GM18498 (cell line): ENCODE measurements at regions not wholly inside any gene's neighbourhood (a gene's known extent, or its start where the extent isn't known, plus 50 kb on each side); places are given as distances from the start of the nearest gene placed in this dataset.
"Not testable (repeated sequence)": the region's sequence is repeated elsewhere in the genome, so short reads cannot be mapped to it uniquely, and the experiment has no call there.

Experiments used
- ATAC-seq: cut with Tn5 transposase; IDR thresholded peaks from one replicate; pipeline ENCODE4 v1.9.1; 2021; ENCODE audit warnings: mild to moderate bottlenecking, moderate library complexity; ENCODE audit not compliant: unreplicated experiment

DNA sequence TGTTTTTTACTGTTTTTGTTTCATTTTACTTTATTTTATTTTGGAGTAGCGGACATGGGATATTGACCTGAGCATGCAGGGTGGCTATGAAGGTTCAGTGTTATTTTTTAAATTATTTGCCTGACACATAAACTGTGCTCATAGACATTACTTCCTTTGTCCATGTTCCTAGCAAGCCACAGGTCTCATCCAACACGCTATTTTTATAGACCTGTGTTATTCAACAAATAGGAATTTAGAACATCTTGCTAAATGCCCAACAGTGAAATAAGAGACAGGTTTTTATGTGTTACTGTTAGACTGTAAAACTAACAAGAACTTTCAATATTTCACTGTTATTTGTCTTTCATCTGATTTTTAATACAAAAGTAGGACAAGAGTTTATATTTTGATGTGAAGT lies 756.4 kb downstream of the KCNT2 start:
- ATAC-seq, result no peak

DNA sequence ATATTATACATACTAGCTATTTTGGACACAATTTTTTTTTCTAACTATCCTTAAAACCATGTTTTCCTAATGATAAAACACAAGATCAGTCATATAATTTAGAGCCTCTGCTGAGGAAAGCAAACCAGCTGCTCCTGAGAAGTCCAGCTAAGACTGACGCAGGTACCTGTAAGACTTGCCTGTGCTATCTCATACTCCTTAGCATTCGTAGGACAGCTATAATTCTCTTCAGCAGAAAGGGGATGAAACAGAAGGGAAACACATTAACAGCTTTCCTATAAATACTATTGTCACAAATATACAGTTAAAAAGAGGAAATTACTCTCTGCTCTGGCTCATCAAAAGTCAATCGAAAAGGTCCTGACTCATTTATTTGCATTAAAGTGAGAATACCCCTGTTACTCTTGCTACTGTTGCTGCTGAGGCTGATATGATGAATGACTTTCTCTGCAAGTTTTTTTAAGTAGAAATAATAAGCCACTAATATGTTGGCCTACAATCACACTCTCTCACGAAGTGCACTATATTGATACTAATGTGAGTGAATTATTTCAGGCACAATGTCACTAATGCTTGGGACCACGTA lies 757.1 kb downstream of the KCNT2 start:
- ATAC-seq, result no peak

DNA sequence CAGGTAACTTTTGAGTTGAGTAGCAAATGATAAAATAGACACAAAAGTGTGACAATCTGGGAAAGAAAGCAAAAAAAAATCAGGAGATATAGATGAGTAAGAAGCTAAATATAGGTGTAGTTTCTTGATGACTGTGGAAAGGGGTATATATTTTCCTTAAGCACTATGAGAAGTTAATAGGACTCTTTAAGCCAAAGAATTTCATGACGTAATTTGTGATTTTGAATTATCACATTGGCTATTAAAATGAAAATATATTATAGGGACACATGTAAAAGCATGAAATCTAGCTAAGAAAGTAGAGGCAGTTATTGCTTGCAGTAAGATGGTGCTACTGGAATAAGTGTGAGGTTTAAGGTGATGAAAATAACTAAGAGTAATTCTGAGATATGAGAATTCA lies 759.1 kb downstream of the KCNT2 start:
- no peak for ATAC-seq

DNA sequence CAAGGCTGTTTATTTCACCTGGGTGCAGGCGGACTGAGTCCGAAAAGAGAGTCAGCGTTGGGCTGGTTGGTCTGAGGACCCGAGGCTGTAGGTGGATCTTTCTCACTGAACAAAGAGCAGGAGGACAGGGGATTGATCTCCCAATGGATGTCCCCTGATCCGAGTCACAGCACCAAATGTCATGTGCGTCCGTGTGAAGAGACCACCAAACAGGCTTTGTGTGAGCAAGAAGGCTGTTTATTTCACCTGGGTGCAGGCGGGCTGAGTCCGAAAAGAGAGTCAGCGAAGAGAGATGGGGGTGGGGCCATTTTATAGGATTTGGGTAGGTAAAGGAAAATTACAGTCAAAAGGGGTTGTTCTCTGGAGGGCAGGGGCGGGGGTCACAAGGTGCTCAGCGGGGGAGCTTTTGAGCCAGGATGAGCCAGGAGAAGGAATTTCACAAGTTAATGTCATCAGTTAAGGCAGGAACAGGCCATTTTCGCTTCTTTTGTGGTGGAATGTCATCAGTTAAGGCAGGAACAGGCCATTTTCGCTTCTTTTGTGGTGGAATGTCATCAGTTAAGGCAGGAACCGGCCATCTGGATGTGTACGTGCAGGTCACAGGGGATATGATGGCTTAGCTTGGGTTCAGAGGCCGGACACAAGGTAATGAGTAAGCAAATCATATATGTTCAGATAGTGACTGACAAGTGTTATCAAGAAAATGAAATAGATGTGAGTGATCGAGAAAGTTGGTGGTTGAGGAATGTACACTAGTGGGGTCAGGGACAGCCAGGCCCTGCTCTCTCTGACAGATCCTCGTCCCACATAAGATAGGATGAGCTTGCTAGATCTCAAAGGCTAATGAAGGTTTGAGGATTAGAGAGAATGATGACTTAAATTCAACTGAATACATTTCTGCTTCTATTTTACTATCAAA lies 760.0 kb downstream of the KCNT2 start:
- not testable (repeated sequence) for ATAC-seq

DNA sequence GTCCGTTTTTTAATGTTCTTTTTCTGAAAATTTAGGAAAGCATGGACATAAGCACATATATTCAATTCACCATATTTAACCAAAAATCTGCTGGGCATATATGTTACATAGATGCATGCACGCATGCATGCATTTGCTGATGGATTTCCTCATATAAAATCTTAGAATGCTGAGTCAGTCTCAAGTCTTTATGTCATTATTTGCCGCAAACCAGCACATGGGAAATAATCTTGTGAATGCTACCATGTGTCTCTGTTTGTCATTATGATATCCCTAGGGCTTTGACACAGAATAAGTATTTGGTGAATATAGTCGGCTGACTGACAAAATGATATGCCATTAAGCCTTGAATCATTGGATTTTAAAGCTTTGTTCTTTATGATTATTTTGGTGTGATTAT lies 776.5 kb downstream of the KCNT2 start:
- no peak for ATAC-seq

DNA sequence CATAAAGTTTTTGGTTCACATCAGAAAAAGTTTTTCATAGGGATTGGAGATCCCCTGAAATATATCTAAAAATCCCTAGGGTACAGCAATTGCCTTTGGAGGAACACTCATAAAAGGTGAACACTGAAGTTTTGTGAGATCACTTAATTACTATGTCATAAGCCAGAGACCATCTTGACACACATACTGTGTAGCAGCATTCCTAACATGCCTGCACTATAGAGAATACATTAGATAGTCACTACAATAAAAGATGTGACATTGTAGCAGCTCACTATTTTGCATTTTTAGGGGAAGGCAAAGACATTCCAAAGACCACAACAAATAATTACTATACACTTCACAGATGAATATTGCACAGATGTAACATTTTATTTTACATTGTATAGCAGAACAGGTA lies 779.9 kb downstream of the KCNT2 start:
- ATAC-seq, result no peak

DNA sequence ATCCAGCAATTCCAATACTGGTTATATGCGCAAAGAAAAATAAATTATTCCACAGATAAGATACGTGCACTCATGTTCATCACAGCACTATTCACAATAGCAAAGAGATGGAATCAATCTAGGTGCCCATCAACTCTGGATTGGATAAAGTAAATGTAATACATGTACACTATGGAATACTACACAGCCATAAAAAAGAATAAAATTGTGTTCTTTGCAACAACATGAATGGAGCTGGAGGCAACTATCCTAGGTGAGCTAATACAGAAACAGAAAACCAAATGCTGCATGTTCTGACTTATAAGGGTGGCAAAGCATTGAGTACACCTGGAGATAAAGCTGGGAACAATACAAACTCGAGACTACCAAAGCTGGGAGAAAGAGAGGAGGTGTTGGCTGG lies 787.3 kb downstream of the KCNT2 start:
- no peak for ATAC-seq

DNA sequence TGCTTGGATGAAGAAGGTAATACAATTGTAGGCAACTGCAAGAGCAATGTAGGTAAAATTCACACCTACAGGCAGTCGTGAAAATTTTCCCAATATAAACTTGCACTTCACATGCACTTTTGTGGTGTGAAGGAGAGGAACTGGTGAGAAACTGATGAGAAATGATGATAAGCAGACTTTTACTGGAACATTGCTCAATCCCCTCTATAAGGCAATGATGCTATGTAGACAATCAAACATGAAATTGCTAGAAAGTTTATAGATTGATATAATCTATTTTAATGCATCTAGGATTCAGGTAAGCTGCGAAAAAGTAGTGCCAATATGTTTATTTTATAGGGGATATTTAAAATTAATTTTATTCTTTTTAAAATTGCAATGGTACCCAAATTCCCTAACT lies 802.2 kb downstream of the KCNT2 start:
- ATAC-seq, result no peak

DNA sequence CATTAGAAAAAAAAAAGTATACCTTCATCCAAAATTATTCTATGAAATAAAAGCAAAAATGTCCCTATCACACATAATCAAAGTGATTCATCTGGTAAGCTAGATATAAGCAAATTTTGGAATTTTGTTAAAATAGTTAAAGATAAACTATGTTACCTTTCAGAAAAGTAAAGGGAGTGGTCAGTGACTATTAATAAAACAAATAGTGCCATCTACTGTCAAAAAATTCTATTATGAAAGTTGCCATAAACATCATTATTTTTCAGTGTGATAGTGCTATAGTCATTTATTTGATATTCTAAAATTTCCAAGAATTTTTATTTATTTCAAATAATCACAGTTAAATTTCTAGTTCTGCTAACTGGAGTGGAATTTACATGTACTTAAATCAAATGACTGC lies 803.7 kb downstream of the KCNT2 start:
- no peak for ATAC-seq

DNA sequence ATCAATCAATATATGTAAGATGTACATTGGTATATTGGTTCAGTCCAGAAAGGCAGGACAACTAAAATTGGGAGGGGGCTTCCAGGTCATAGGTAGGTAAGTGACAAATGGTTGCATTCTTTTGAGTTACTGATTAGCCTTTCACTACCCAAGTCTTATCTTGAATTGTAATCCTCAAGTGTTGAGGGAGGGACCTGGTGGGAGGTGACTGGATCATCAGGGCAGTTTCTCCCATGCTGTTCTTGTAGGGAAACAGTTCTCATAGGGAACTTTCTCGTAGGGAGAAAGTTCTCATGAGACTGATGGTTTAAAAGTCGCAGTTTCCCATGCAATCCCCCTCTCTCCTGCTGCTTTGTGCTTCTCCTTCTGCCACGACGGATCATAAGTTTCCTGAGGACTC lies 809.2 kb downstream of the KCNT2 start:
- ATAC-seq, result no peak

DNA sequence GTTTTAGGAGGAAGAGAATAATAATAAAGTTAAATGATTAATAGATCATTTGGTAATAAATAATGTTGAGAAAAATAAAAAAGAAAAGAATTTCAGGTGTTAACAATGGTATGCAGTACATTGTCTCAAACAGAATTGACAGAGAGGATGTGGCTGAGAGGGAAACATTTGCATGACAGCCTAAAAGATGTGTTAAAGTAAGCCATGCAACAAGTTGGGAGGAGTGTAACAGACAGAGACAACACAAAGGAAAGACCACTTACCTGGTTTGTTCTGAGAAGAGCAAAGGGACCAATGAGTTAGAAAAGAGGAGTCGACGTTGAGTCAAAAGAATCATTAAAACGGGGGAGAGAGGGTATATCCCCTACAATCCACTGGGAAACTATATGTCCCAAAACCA lies 814.0 kb downstream of the KCNT2 start:
- no peak for ATAC-seq

DNA sequence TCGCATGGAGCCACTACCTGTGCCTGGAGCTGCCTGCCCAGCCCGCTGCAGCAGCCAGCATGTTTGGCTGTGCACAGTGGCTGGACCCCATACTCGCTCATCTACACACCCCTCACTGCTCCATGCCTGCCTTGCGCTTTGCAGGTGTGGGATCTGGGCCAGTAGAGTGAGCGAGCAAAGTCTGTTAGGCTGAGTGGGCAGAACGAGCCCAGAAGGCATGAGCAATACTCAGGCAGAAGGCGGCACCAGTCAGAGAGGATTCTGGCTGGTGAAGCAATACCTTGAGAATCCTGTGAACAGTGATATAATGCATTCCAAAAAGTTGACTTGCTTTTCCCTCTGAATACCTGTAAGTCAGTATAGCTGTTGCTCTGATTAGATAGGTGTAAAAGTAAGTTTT lies 816.4 kb downstream of the KCNT2 start:
- ATAC-seq, result no peak

DNA sequence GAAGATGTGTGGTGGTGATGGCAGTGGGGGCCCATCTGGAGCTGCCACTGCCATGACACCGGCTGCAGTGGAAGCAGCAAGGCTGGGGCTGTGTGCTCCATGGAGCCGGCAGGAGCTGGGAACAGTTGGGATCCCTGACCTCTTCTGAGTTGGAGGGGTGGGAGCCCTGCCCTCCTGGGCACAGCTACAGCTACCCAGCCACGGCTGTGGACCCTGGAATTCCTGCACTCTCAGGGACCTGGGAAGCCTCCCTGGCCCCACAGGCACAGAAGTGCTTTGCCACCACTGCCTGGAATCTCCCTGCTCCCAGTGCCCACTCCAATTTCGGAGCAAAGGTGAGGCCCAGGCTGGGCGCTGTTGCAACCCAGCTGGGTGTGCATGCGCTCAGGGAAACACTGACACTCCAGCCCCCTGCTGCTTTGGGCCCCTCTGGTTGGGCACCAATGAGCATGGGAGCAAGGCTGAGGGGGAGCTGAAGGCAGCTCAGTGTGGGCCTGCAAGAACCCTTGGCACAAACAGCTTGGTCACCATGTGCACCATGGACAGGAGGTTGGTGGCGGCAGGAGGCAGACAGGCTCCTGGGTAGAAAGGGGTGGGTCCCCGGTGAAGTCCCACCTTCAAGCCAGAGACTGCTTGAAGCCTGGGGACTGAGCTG lies 817.6 kb downstream of the KCNT2 start:
- ATAC-seq, result no peak

DNA sequence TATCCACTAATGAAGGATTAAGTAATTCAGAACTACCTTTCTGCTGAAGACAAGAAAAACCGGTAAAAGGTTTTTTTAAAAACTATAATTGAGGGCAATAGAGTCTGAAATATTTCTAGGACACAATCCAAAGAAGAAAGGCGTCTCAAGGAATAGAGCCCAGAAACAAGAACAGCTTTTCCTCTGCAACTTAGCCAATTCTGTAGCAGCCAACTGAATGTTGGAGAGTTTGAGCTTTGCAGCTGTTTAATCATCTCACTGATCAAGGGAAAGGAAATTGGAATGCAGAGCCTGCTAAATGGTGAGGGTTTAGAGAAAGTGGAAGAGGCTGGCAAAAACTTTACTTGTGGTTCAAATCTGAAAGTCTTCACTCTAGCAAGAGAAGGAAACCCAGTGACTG lies 818.9 kb downstream of the KCNT2 start:
- no peak for ATAC-seq

DNA sequence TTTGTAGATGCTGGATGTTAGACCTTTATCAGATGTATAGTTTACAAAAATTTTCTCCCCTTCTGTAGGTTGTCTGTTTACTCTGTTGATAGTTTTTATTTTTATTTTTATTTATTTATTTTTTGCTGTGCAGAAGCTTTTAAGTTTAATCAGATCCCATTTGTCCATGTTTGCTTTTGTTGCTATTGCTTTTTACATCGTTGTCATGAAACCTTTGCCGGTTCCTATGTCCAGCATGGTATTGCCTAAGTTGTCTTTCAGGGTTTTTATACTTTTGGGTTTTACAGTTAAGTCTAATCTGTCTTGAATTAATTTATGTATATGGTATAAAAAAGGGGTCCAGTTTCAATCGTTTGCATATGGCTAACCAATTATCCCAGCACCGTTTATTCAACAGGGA lies 819.5 kb downstream of the KCNT2 start:
- no peak for ATAC-seq

DNA sequence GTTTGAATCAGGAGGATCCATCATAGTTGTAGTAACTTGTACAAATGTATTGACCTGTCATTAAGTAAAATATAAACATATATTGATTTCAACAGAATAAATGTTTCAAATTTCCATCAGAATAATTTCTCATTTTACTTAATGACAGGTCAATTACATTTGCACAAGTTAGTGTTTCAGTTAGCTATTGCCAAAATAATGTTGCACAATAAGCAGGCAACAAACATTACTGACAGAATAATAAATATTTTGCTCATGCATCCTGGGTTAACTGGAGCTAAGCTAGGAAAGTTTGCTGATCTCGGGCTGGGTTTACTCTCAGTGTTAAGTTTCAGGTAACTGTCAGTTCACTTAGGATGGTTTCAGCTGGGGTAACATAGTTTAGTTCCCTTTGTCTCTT lies 822.4 kb downstream of the KCNT2 start:
- ATAC-seq, result no peak

DNA sequence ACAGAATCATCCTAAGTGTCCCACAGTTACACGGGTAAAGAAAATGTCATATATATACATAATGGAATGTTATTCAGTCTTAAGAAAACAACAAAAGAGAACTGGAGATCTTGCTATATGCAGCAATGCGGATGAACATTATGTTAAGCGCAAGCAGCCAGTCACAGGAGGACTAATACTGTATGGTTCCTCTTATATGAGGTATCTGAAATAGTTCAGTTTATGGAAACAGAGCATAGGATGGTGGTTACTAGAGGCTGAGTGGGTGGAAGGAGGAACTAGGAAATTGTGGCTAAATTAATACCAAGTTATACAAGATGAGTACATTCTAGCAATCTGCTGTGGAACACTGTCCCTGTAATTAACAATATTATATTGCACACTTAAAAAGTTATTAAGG lies 834.3 kb downstream of the KCNT2 start:
- ATAC-seq, result no peak

DNA sequence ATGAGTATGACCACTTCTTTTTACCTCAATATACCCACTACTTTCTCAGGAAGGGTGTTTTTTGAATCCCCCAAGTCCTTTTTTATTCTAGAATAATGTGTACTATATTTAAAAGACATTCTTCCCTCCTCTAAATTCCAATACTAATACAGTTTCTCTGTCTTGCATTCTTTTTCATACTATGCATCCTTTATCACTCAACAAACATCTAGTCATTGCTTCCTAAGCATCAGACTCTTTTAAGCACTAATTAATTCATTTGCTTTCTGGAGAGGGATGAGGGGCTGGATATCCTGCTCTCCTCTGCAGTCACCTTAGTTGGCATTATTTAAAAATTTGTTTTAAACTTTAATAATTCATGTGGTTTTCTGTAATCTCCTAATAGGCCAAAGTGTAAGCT lies 838.8 kb downstream of the KCNT2 start:
- no peak for ATAC-seq

DNA sequence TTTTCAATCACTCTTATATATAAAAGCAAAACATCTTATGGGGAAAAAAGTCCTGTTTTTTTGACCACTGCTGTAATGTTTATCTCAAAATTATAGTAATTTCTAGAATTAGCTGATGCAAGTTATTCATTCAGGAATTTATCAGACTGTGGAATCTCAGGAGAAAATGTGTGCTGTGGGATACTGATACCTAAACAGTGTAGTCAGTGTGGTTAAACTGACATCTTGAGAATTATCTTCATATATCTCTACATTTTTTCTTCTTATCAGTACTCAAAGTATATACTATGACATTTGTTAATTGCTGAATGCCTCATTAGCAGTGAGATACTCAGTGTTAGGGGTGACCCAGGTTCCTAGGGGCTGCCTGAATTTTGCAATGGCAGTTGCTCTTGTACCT lies 839.3 kb downstream of the KCNT2 start:
- ATAC-seq, result no peak

DNA sequence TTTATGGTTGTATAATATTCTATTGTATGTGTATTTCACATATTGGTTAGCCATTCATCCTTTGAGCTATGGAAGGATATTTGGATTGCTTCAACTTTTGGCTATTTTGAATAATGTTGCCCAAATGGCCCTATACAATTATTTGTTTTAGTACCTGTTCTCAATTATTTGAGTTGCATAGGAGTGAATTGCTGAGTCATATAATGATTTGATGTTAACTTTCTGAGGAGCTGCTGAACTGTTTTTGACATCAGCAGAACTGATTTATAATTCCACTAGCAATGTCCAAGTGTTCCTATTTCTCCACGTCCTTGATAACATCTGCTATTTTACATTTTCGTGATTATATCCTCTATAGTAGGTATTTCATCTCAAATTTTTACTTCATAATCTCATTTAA lies 839.9 kb downstream of the KCNT2 start:
- no peak for ATAC-seq

DNA sequence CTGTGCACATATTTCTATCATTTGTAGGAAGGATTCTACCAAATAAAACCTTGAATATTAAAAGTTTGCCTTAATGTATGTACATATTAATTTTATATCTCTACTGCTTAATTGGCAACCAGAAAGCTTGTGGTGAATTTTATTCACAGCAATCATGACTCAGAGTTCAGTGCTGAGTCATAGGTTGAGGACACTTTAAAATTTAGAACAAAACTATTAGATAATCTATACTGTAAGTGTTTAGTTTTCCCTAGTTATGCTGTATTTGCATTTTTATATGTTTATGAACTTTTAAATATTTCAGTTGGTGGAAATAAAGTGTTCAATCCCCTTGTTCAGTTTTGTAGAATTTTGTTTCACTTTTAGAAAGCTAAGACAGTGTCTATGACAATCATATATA lies 841.5 kb downstream of the KCNT2 start:
- no peak for ATAC-seq

DNA sequence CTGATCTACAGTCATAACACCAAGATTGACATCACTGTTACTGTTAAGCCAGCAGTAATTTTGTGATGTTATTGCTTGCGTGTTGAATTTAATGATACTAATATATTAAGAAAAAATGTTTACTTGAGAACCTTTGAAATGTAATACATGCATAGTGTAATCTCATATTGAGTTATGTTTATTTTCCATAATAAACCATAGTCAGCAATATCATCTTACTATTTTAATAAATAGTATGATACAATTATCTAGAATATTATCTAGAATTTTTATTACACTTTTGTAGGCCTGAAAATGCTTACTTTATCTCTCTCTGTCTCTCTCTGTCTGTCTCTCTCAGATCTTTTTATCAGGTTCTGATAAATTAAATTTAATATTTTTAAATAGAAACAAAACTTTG lies 843.1 kb downstream of the KCNT2 start:
- no peak for ATAC-seq
